Right lung (tissue), 2 donors: ENCODE measurements at regions not wholly inside any gene's neighbourhood (a gene's known extent, or its start where the extent isn't known, plus 50 kb on each side); places are given as distances from the start of the nearest gene placed in this dataset.
"Not testable (repeated sequence)": the region's sequence is repeated elsewhere in the genome, so short reads cannot be mapped to it uniquely, and the experiment has no call there.

Experiments used
- DNase-seq, 2 donors: peaks; one replicate each; pipeline ENCODE4 v3.0.0-alpha.2; 2013

- DNase-seq, result no peak
These were observed 116.8 kb upstream of the SHB start for GRCh38 chr9:38185647-38186403.

DNA sequence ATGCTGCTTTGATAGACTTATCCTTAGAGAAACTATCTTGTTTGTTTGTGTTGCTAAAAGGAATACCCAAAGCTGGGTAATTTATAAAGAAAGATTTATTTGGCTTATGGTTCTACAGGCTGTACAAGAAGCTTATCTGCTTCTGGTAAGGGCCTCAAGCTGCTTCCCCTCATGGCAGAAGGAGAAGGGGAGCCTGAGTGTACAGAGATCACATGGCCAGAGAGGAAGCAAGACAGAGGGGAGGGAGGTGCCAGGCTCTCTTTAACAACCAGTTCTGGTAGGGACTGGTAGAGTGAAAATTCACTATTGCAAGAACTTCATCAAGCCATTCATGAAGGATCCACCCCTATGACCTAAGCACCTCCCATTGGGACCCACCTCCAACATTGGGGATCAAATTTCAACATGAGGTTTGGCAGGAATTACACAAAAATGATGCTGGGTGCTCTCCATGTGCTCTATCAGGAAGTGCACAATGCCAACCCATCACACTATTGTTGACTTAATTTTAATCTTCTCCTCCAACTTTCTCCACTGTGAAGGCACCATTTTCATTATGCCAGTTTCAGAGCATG lies 115.1 kb upstream of the SHB start:
- no peak for DNase-seq

DNA sequence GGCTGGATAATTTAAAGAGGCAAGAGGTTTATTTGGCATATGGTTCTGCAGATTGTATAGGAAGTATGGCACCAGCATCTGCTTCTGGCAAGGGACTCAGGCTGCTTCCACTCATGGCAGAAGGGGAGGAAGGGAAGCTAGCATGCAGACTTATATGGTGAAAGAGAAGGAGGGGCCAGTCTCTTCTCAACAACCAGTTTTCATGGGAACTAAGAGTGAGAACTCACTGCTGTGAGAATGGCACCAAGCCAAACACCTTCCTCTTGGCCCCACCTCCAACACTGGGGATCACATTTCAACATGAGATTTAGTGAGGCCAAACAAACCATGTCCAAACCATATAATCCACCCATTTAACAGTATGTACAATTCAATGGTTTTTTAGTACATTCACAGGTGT lies 113.3 kb upstream of the SHB start:
- no peak for DNase-seq

DNA sequence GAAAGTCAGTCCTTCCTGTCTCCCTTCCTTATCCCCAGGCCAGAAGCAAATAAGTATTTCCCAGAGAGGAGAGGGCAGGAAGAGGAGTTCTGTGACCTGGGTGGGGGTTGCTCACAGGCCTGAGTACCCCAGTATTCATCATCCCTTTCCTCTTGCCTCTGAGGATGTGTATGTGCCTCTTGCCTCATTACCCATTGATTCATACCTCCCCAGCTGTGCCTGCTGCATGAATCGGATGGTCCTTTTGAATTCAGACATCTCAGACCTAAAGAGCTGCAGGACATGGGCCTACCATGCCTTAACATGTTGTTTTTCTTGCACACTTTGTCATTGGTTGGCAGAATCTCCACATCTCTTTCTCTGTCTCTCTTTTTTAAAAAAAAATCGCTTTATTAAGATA lies 112.8 kb upstream of the SHB start:
- DNase-seq, result no peak

DNA sequence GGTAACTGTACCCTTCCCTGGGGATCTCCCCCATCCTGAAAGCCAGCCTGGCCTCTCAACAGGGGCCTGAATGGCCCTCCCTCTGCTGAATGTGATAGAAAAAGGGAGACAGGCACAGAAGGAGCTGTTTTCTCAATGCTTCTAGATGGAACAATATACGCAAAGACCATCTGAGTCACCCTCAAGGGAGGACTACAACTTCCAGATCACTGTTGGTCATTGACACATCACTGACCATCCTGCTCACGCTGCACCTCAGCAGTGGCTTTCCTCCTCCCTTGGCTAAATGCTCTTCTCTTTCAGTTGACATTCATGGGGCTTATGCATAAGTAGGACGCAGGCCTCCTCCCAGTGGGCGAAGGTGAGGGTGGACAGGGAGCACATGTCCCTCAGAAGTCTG lies 112.2 kb upstream of the SHB start:
- DNase-seq, result no peak

DNA sequence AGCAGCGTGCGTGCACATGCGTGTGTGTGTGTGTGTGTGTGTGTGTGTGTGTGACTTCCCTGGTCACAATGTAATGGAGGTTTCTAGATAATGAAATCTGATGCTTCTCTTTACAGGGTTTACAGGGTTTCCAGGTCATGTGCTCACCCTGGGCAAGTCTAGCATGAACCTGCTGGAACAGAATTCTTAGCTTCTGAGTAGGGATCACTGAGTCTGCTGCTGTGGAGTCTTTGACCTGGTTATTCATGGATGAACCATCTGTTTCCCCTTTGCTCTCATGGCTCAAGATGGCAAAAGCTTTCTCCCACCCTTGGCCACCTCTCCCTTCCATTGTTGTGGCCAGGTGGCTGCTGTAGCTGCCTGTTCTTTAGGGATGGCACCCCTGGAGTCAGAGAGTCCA lies 111.6 kb upstream of the SHB start:
- no peak for DNase-seq

DNA sequence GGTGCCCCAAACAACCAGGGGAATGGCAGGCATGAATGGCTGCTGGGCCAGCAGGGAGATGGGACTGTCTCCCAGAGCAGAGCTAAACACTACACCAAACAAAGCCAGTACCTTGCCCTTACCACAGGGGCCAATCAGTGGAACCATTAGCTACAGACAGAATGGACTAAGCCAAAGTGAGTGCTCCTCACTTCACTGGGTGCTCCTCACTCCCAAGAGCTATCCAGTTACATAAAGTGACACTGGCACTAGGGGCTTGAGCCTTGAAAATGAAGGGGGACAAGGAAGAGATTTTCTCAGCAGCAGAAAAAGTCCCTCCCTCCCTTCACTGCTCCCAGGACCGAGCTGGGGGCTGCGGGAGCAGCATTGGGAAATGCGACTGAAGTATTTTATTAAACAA lies 110.9 kb upstream of the SHB start:
- no peak for DNase-seq

DNA sequence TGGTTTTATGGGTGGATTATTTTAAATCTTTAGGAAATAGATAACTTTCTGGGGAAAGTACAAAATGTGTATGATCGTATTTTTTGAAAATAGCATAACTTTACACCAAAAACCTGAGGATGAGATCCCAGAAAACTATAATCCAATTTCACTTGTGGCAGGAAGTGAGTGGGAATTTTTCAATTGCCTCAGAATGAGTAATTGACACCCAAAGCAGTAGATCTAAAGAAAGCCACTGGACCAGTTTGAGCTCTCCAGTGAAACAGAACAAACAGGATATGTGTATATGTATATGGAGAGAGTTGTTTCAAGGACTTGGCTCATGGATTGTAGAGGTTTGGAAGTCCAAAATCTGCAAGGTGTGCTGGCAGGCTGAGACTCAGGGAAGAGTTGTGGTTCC lies 109.2 kb upstream of the SHB start:
- no peak for DNase-seq

DNA sequence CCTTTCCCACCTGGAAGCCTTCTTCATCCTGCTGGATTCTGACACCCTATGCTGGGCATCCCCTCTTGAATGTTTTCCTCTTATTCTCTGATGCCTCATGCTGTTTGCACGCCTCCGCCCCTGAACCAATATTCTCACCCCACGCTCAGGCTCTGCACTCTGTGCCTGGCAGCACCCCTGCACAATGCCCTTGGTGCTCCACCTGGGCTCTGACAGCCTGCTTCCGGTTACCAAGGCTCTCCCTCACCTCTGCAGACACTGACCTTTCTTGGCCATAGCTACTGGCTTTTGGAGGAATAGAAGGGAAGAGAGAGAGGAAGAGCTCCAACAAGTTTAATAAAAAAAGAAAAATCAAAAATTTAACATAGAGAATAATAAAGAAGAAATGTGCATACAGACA lies 108.7 kb upstream of the SHB start:
- no peak for DNase-seq

GRCh38 chr9:38176251-38176650 lies 107.2 kb upstream of the SHB start:
- DNase-seq, result no peak

DNA sequence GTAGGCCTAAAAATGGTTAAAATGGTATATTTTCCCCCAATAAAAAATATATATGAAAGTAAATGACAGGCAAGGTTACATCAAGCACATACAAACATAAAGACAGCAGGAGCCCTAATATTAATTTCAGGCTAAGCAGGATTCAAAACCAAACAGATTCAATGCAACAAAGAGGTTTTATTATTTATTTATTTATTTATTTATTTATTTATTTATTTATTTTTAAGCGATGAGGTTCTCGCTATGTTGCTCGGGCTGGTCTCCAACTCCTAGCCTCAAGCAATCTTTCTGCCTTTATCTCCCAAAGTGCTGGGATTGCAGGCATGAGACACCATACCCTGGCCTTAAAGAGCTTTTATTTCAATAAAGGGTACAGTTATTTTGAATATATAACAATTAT lies 106.4 kb upstream of the SHB start:
- no peak for DNase-seq

DNA sequence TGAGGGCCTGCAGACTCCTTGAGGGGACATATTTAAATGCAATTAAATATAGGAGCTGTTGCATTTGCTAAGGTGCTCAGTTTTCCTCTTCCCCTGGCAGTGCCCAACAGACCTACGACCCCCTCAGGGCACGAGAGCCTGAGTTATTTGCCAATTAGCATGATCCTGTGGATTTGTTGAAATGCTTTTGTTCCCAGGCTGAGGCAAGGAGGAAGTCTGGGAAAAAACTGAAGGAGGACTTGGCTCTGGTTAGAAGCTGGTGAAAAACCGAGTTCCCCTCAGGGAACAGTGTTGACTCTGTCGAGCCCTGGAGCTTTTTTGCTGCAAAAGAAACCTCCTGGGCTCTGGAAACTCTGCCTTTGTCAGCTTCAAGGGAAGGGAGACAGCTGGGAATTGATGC lies 103.6 kb upstream of the SHB start:
- no peak for DNase-seq

GRCh38 chr9:38171926-38172325 lies 102.9 kb upstream of the SHB start:
- no peak for DNase-seq

- DNase-seq, result no peak
These were observed 102.5 kb upstream of the SHB start for GRCh38 chr9:38171538-38171884.

DNA sequence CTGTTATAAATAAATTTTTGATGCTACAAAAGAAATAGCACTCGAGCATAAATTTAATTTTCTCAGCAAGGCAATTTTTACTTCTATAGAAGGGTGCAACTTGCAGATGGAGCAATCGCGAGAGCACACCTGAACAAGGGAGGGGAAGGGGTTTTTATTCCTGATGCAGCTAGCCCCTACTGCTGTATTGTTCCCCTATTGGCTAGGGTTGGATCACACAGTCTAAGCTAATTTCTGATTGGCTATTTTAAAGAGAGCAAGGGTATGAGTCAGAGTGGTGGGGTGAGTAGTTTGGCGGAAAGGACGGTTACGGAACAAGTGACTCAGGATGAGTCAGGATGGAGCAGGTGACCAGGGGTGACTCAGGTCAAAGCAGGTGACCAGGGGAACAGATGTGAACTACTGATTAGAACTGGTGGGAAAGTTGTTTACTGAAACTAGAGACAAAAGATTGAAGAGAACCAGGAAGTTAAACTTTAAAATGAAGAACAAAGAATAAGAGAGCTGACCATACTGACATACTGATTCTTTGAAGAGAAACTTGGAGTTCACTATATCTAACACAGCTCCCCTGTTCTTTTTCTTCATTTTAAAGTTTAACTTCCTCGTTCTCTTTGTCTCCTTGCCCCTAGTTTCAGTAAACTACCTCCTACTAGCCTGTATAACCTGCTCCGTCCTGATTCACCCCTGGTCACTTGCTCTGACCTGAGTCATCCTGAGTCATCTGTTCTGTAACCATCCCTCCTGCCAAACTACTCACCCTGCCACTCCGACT lies 101.9 kb upstream of the SHB start:
- DNase-seq, result not testable (repeated sequence)

- not testable (repeated sequence) for DNase-seq
These were observed 101.1 kb upstream of the SHB start for GRCh38 chr9:38170155-38170554.

- DNase-seq, result no peak
These were observed 97.5 kb upstream of the SHB start for GRCh38 chr9:38166501-38166900.

- no peak for DNase-seq
These were observed 95.7 kb upstream of the SHB start for GRCh38 chr9:38164659-38165221.

DNA sequence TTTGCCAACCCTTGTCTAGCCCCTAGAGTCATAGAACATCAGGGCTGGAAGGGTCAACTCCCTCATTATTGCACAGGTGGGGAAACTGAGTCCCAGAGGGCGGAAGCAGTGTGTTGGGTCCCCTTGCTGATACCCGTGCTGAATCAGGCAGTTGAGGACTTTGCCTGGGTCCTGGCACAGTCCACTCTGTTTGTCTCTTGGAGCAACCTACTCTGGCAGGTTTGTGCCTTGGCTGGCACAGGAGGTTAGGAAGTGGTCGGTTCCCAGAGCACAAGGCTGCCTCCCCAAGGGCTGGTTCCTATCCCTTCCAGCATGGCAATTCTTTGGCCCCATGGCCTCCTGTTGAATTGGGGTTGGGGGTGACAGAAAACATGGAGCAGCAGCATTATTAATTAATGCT lies 94.5 kb upstream of the SHB start:
- DNase-seq, result no peak

DNA sequence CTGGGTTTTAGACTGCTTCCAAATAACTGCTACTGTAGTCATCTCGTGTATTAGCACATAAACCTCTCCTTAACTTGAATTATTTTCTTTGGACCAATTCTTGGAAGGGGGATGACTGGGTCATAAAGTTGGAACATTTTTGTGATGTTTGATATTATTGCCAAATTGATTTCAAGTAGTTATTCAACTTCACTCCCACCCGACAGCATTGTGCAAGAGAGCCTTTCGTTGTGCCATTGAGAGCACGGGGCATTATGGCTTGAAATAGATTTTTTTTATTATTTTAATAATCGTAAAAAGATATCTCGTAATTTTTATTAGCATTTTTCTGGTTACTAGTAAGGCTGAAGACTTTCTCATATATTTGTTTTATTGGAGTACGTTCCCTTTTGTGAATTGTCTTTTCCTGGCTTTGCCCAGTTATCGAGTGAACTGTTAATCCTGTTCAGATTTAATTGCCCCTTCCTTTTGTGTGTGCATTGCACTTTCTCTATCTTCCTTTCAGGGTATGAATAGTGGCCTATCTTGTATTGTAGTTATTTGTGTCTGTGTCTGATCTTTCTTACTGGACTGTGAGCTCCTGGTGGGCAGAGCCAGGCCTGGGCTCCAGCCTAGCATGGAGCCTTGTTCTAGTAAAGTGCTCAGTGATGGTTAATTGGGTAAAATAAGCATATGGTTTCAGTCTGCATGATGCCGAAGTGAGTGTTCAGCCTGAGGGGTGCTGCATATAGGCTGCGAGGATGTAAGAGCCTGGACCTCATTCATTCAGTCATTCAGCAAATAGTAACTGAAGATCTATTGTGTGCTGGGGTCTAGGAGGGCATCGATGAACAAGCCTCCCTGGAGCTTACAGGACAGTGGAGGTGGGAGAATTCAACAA lies 93.5 kb upstream of the SHB start:
- no peak for DNase-seq

GRCh38 chr9:38160613-38161215 lies 91.7 kb upstream of the SHB start:
- DNase-seq, result no peak

DNA sequence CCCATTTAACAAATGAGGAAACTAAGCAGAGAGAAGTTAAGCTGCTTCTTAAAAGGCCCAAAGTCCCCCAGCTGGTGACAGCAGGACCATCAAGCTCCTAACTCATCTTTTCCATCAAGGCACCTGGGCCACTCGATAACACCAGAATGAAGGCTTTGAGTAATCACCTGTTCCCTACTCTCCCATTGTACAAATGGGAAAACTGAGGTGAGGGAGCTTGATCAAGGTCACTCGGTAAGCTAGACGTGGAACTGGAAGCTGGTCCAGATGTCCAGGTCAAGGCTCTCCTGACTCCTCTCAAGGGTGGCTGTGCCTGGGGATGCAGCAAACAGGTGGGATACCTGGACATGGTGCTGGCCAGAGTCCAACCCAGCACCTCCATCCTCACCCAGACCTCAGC lies 90.6 kb upstream of the SHB start:
- DNase-seq, result no peak
